NCI-H524 (cell line): ENCODE measurements at regions not wholly inside any gene's neighbourhood (a gene's known extent, or its start where the extent isn't known, plus 50 kb on each side); places are given as distances from the start of the nearest gene placed in this dataset.
"Not testable (repeated sequence)": the region's sequence is repeated elsewhere in the genome, so short reads cannot be mapped to it uniquely, and the experiment has no call there.

Experiments used
- DNase-seq, 2 experiments: peaks; one replicate each; lab custom pipeline; 2025; lab: John Stamatoyannopoulos, UW

DNA sequence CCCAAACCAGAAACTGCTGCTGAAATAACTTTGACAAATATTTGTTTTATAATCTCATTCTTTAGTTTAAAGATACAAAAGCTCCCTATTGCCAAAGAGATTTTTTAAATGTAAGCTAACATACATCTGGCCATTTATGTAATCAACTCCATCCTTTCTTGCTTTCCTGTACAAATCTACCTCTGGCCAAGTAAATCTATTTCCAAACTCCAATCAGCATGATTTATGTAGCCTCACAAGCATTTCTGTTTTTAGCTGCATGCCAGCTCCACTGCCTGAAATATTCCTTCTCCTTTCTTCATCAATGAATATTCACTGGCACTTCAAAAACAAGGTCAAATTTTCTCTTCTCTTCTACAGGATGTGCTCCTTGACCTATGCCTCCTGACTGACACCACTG is 80.0 kb downstream of the SHOX2 start:
- no peak for DNase-seq

DNA sequence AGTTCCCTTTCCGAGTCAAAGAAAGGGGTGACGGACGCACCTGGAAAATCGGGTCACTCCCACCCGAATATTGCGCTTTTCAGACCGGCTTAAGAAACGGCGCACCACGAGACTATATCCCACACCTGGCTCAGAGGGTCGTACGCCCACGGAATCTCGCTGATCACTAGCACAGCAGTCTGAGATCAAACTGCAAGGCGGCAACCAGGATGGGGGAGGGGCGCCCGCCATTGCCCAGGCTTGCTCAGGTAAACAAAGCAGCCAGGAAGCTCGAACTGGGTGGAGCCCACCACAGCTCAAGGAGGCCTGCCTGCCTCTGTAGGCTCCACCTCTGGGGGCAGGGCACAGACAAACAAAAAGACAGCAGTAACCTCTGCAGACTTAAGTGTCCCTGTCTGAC is 86.3 kb downstream of the SHOX2 start:
- DNase-seq = not testable (repeated sequence)

DNA sequence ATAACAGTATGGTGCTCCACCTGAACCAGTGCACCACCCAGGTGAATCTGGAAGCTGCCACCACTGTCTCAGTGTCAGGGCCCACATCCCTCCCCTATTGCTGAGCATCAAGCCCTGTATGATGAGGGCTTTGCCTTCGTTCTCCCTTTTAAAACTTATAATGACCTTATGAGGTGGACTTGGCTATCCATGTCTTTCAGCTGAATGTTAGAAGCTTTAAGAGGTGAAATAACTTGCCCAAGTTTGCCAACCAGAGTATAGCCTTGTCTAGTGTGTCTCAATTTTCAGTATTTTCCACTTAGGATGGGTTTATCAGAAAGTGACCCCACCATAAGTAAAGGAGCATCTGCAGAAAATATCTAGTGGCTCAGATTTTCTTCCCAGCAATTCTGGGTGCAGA is 87.8 kb downstream of the SHOX2 start:
- DNase-seq = no peak

DNA sequence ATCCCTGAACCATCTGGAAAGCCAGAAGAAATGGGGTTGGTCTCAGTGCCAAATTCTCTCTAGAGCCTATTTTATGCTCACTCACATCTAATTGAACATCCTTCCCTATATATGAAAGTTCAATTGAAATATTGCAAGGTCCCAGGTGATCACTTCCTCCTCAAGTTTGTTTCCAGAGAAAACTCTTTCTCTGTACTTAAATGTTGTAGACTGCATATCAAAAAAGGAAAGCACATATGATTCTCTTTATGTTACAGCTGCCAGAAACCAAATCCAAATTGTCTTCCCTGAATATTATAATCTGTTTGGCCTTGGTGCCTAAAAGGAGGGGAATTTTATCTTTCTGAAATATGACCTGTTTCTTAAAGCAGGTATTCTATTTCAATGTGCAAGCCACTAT is 93.3 kb downstream of the SHOX2 start:
- no peak for DNase-seq

DNA sequence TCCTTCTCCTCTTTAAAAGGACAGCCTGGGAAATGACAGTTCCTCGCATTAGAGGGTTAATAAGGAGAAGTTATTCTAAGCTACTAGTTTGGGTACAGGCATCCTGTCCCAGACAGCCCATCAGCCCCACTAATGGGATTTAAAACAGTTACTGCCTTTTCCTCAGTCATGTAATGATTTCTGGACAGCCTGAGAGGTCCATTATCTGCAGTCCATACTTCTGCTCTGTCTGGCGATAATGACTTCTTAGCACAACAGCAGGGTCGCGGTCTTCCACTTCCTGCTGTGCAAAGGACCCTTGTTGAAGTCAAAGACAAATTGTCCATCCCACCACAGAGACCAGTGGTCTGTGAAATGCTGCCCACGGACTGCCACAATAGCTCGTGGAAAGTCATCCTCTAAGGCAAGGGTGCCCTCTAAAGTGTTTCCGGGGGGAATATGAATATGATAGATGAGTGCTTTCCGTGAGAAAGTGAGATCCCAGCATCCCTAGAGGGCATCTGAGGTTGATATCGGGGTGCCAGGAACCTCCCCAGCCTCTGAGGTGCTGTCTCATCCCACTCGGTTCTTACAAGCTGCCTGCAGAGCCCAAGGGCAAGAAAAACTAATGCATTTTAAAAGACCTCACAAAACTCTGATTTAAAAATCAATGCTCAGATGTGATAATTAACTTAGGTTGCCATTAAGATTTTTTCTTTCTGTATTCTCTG is 100.7 kb downstream of the SHOX2 start:
- DNase-seq = no peak

DNA sequence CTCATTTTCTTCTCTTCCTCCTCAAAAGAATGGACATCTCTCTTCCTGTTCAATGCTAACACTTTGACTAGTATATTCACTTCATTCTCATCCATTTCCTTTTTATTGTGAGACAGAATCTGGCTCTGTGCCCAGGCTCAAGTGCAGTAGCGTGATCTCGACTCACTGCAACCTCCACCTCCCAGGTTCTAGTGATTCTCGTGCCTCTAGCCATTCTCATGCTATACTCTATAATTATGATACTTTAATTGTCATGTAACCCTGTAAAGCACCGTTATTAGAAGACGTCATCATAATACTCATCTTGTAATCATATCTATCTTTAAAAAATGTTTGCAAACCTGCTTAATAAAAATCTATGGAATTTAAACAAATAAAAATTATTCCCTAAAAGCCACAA is 107.0 kb downstream of the SHOX2 start:
- no peak for DNase-seq

DNA sequence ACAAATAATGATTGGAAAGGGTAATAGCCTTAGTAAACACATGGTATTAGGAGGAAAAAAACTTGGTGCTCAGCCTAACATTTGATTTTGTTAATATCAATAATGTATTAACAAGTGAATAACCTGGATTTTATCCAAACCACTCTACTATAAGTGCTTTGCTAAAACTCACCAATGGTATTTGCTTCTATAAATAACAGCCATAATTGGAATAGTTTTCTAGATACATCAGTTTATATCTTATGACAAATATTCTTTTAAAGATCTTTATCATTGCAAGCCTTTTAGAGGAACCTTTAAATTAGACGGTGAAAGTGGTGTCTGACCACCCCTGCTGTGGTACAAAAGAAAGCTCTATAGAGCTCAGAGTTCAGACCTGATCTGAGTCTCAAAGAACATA is 123.9 kb downstream of the SHOX2 start:
- DNase-seq = no peak

DNA sequence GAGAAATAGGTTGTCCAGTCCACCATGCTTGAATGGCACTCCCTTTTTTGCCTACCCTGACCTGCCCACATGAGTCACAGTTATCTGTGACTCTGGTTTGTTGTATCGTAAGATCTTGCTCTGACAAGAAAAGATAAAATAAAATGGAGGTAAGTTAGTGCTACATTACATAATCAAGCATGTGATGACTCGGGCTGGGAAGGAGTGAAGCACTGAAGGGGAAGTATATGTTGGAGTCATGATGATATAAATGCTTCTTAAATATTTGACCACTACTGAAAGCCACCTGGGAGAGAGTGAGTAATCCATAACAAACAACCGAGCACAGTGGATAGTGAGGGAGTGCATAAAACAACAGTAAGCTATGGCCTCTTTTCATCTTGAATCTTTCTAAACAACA is 124.4 kb downstream of the SHOX2 start:
- no peak for DNase-seq

DNA sequence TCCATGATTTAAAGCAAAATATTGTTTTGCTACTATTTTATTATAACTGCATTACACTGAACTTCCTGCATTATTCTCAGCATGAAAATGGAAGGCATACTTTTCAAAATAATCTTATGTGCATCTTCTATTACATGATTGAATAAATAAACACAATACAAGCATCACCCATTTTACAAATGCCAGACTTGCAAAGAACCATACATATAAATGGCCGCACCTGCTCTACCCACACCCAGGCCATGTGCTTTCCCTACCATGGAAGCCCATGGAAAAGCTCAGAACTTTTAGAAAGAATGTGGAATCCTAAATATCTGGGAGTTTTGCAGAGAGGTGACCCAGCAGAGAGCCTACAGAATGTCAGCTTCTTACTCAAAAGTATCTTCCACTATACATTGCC is 127.2 kb downstream of the SHOX2 start:
- no peak for DNase-seq

DNA sequence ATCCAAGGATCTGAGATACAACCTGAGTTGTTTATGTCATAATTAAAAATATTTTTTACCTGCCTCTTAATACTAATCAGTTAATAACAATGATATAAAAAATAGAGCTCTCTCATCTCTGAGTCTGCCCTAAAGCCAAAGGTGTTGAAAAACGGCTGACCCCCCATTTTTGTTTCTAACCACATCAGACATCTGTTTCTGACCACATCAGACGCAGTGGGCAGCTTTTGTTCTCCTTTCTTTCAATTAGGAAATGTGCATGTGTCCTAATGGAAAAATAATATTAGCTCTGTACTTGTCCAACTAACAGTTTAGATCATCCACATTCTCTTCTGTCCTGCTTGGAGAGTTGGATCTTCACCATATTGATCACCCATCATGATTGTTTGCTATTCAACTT is 144.6 kb downstream of the SHOX2 start:
- DNase-seq = no peak

DNA sequence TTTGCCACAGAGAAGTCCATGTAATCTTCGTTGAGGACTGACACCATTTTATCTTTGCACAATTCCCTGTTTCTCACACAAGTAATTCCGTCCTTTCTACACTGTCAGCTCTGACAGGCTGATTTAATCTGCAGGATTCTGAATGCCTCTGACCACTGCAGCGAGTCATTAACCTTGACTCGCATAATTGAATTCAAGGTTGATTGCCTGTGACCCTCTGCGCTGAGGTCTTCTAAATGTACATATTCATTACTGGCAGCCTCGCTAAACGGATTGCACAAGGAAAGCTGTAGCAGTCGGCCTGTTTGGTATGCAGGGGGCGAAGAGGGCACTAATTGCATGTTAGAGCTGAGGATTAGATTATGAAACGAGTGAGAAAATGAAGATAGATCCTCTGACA is 147.8 kb downstream of the SHOX2 start:
- DNase-seq = no peak

DNA sequence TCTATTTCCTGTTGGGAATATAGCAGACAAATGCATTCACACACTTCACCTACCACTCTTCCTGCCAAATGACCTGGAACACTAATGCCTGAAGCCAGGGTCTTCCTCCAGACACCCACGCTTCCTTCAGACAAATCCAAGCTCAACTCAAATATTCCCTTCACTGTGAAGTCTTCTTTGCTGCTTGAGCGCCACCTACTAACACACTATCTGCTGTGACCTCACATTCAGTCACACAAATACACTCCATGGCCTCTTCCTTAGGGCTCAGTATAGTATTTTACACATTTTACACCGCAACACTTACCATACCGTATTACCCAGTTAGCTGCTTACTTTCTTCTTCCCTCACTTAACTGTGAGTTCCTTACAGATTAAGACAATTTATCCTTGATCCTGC is 149.4 kb downstream of the SHOX2 start:
- no peak for DNase-seq

DNA sequence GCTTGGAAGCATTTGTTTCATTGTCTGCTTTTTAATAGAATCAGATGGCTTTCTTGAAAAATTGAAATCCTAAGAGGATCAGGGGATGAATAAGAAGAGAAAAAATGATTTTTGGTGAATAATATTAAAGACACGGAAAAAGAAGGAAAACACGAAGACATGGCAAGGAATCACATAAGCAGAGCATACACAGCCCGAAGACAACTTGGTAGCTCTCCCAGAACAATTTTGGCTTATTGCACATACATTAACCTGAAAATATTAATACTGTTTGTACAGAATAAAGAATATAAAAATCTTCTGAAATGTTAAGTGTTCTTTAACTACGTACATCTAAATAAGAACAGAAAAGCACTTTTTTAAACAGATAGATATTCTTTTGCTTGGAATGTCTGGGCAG is 150.0 kb downstream of the SHOX2 start:
- no peak for DNase-seq

DNA sequence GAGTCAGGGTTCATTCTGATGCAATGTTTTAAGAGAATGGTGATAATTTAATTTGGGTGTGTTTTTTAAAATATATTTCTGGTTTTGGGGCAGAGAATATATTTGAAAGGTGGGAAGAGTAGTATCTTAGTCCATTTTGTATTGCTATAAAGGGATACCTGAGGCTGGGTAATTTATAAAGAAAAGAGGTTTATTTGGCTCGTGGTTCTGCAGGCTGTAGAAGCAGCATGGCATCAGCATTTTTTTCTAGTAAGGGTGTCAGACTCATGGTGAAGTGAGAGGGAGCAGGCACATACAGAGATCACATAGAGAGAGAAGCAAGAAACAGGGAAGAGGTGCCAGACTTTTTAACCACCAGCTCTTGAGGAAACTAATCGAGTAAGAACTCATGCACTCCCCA is 152.7 kb downstream of the SHOX2 start:
- DNase-seq = no peak

DNA sequence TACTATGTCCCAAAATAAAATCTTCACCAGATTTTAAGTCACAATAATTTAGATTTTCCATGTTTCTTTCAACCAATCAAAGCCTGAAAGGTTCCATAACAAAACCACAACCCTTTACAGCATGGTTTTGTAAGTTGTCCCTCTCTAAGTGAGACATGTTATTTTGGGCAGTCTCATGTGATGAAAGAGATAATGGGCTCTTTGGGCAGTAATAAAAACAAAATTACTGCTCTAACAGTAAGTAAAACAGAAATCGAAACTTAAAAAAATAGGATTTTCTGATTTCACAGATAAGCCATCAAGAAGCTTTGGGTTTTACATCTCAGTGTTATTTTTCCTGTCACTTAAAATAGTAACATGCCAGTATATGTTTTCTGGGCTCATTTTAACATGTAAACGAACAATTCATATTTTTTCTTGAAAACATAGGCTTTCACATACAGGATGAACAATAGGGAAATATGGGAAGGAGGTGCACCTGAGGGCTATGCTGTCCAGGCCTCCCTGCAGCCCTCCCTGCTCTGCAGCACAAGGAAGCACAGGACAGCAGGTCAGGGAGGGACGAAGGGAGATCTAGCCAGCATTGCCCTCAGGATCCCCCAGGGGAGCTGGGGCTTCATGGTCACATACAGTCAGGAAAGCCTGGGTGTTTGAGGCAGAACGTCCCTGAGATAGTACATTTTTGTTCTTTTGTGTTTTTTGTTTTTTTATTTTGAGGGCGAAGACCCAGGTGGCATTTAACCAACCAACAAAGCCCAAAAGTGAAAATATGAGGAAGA is 157.4 kb downstream of the SHOX2 start:
- no peak for DNase-seq

DNA sequence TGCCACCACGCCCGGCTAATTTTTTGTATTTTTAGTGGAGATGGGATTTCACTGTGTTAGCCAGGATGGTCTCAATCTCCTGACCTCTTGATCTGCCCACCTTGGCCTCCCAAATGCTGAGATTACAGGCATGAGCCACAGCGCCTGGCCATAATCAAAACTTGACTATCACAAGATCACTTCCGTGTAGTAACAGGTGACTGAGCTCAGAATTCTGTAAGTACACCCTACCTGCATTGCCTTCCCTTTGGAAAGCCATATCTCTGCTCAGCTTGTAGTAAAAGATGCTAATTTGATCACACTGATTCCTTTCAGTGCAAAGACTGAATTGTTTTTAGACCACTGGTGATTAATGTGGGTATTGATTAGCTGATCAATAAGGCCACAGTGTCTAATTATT is 167.1 kb downstream of the SHOX2 start:
- DNase-seq = no peak

DNA sequence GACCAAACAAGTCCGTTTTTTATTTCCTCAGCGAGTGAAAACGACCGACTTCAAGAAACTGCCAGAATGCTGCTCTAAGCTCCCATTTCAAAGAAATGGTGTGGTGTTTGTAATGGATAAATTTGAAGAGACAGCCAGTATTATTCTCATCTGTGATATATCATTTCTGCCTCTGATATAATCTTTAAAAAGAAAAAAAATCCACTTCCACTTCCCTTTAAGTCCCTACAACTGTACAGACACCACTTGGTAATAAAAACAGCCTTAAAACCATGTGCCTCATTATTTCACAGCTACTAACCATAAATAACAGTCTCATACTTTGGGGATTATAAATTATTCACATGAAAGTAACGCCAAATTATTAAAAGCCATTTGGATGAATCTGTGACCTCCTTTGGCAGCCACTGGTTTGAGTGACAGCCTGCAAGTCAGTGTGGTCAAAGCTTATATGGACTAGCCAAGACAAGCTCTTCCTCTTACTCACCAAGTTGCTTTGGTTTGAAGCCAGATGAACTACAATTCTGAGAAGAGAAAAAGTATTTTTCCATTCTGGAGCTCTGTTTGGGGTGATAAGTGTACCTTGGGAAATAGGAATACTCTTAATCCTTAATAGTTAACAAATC is 168.0 kb downstream of the SHOX2 start:
- DNase-seq = no peak

DNA sequence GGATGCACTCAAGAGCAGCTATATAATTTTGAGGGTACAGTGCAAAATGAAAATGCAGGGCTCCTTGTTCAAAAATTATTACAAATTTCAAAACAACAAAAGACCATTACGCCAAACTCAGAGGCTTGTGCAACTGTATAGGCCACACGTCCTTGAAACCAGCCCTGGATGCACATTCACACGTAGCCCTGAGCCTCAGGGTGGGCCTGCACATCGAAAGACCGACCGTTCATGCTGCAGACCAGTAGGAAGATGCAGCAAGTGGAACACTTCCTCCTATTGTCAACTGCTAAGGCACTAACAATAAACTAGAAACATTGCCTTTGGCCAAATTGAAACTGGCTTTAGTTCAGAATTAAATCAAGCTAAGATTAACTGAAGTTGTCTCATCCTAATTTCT is 174.7 kb downstream of the SHOX2 start:
- DNase-seq = no peak

DNA sequence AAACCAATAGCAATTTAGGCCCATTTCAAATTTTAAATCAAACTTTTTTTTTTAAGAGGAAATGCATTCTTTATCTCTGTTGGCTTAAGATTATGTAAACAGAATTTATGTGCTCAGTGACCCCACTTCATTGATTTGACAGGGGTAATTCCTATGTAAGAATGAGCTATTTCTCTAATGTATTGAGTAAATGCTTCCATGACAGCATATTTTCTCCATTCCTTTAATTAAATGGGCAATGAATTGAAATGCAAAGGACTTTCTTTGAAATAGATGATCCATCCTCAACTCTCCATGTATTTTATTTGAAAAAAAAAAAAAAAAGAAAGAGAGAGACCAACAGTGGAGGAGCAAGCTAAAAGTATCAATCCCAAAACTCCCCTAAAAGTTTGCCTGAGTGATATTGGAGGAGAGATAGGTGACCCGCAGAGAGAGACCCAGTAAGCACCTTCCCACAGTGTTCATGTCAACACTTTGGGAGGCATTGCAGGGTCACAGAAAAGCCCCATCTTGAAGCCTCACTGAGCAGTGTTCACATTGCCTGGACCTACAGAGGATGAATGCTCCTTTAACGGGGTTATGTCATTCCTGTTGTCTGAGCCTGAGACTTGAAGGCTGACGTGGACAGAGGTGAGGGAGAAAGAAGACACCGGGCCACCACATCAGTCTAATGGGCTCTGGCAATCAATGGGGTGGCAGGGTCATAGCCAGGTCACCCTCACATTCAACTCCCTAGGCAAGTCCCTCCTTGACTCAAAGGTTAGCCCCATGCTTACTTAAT is 176.0 kb downstream of the SHOX2 start:
- no peak for DNase-seq

DNA sequence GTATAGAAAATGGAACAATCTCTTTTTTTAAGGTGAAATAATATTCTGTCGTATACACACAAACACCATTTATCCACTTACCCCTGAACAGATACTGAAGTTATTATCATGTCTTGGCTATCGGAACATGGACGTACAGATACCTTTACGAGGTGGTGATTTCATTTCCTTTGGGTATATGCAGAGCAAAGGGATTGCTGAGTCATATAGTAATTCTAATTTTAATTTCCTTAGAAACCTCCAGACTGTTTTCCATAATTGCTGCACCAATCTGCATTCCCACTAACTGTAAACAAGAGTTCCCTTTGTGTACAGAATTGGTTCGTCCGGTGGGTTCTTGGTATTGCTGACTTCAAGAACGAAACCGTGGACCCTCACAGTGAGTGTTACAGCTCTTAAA is 179.4 kb downstream of the SHOX2 start:
- no peak for DNase-seq

DNA sequence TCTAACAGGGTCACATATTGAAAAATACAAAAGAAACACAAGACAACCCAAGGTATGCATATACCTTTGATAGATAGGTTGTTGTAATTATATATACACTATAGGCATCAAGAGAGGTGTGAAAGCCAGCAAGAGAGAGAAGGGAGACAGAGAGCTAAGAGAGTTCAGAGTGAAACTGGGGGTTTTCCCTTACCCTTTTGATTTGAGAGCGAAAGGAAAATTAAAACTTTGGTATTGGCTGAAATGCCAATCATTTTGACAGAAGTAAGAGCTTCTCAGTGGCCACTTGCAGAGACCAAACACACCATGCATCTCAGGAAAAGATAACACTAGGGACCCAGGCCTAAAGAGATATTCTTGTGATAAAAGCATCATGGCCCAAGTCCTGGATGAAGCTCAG is 183.6 kb downstream of the SHOX2 start:
- no peak for DNase-seq

DNA sequence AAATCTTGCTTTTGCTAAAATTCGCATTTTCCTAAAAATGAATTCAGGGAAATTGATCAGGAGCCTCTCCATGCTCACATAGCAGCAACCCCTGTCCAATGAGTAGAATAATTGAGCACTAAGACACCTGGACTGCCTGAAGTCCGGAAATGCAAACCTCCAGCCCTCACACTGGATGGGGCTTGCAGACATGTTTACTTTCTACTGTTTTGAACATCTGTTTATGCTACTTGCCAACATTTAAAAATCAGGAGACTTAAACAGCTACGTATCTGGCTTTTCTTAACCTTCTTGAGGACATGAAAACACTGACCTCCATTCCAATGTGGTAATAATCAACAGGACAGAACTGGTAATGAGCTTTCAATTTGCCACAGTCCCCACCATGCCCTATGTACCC is 184.4 kb downstream of the SHOX2 start:
- peak; percentile 3 to 39 for DNase-seq
